Ascending aorta (tissue), 2 donors: ENCODE measurements at regions not wholly inside any gene's neighbourhood (a gene's known extent, or its start where the extent isn't known, plus 50 kb on each side); places are given as distances from the start of the nearest gene placed in this dataset.

Source experiments
- DNase-seq, 2 donors: peaks; one replicate each; pipeline ENCODE4 v3.0.0-alpha.2; 2019; ENCODE audit warnings: low spot score in 2 of 2
- H3K27ac ChIP-seq, 2 donors: fragments of 200-600 bp; sonication (generic); one replicate each; pipeline ENCODE4 v1.5.1; 2016 to 2017; ENCODE audit warnings: mild to moderate bottlenecking in 1 of 2
- H3K27me3 ChIP-seq: fragments of 200-600 bp; sonication (generic); one replicate; pipeline ENCODE4 v1.5.1; 2017
- H3K36me3 ChIP-seq, 2 donors: fragments of 200-600 bp; sonication (generic); one replicate each; pipeline ENCODE4 v1.5.1; 2016
- H3K4me1 ChIP-seq, 2 donors: fragments of 200-600 bp; sonication (generic); one replicate each; pipeline ENCODE4 v1.5.1; 2016 to 2017; ENCODE audit warnings: mild to moderate bottlenecking in 1 of 2
- H3K4me3 ChIP-seq, 2 donors: fragments of 200-600 bp; sonication (generic); one replicate each; pipeline ENCODE4 v1.5.1; 2016 to 2017; ENCODE audit warnings: mild to moderate bottlenecking in 1 of 2
- H3K9me3 ChIP-seq, 2 donors: fragments of 200-600 bp; sonication (generic); one replicate each; pipeline ENCODE4 v1.5.1; 2016
- CTCF ChIP-seq, 3 experiments: fragments of 200-600 bp in 2 of 3; fragments of 450-650 bp in 1 of 3; sonication (generic) in 2 of 3; IDR thresholded peaks; one replicate each; pipeline ENCODE4 v1.5.1; 2016 to 2019; ENCODE audit warnings: antibody characterized with exemption in 3 of 3, mild to moderate bottlenecking in 1 of 3, moderate library complexity in 1 of 3
- intact Hi-C: fragments of 100-400 bp; cut with DNase I; formaldehyde crosslinking; loops from one replicate; pipeline ENCODE4 v1.15.1; 2023

- H3K36me3 ChIP-seq, result no peaks in the 10 kb centered on the region
- H3K27me3 ChIP-seq, result no peaks in the 10 kb centered on the region
- no peak overlapping the region for H3K4me3 ChIP-seq
- H3K4me1 ChIP-seq, result no peaks in the 10 kb centered on the region
- intact Hi-C loops, result no loop called here
- H3K9me3 ChIP-seq, result no peaks in the 10 kb centered on the region
- DNase-seq, result no peak
- no peak overlapping the region for H3K27ac ChIP-seq
- no peak for TF ChIP-seq CTCF (IDR thresholded peaks at IDR 0.05)
Measured at GRCh38 chr1:191551019-191551418, 607.2 kb upstream of the RGS18 start.

GRCh38 chr1:191558379-191558778, 599.9 kb upstream of the RGS18 start:
- TF ChIP-seq CTCF (IDR thresholded peaks at IDR 0.05), result no peak
- intact Hi-C loops, result no loop called here
- no peak for DNase-seq
- no peak overlapping the region for H3K27ac ChIP-seq
- no peaks in the 10 kb centered on the region for H3K4me1 ChIP-seq
- H3K36me3 ChIP-seq, result no peaks in the 10 kb centered on the region
- no peaks in the 10 kb centered on the region for H3K27me3 ChIP-seq
- no peaks in the 10 kb centered on the region for H3K9me3 ChIP-seq
- no peak overlapping the region for H3K4me3 ChIP-seq

- Histone ChIP-seq H3K27ac (no peak overlapping the region), H3K36me3 (no peaks in the 10 kb centered on the region), H3K9me3 (no peaks in the 10 kb centered on the region), H3K4me1 (no peaks in the 10 kb centered on the region), H3K27me3 (no peaks in the 10 kb centered on the region), H3K4me3 (no peak overlapping the region)
- DNase-seq, result no peak
- TF ChIP-seq CTCF (IDR thresholded peaks at IDR 0.05), result no peak
- intact Hi-C loops, result no loop called here
Measured at GRCh38 chr1:191561276-191561675, 597.0 kb upstream of the RGS18 start.

- Histone ChIP-seq H3K36me3 (no peaks in the 10 kb centered on the region), H3K27ac (no peak overlapping the region), H3K9me3 (no peaks in the 10 kb centered on the region), H3K27me3 (no peaks in the 10 kb centered on the region), H3K4me1 (no peaks in the 10 kb centered on the region), H3K4me3 (no peak overlapping the region)
- TF ChIP-seq CTCF (IDR thresholded peaks at IDR 0.05), result no peak
- intact Hi-C loops, result no loop called here
- DNase-seq, result no peak
Measured at GRCh38 chr1:191564275-191564674, 594.0 kb upstream of the RGS18 start.

GRCh38 chr1:191572479-191572878, 585.8 kb upstream of the RGS18 start:
- no peaks in the 10 kb centered on the region for H3K27me3 ChIP-seq
- DNase-seq, result no peak

More at GRCh38 chr1:191572479-191572878, 585.8 kb upstream of the RGS18 start:
- Histone ChIP-seq H3K36me3 (no peaks in the 10 kb centered on the region), H3K4me3 (no peak overlapping the region), H3K27ac (no peak overlapping the region), H3K9me3 (no peaks in the 10 kb centered on the region), H3K4me1 (no peaks in the 10 kb centered on the region)
- intact Hi-C loops, result no loop called here
- no peak for TF ChIP-seq CTCF (IDR thresholded peaks at IDR 0.05)
